ENCODE measurements at regions not wholly inside any gene's neighbourhood (a gene's known extent, or its start where the extent isn't known, plus 50 kb on each side); places are given as distances from the start of the nearest gene placed in this dataset.
"Not testable (repeated sequence)": the region's sequence is repeated elsewhere in the genome, so short reads cannot be mapped to it uniquely, and the experiment has no call there.

- DNase-seq (ENCODE audit: low spot score) (no peak), FAIRE-seq (no peak)
These were observed 294.6 kb downstream of the TRIML1 start for GRCh38 chr4:188433741-188434315.

- DNase-seq (ENCODE audit: low spot score) (no peak), FAIRE-seq (no peak)
These were observed 295.4 kb downstream of the TRIML1 start for GRCh38 chr4:188434643-188435042.

GRCh38 chr4:188435381-188435780 is 296.1 kb downstream of the TRIML1 start:
- FAIRE-seq (no peak), DNase-seq (ENCODE audit: low spot score) (no peak)

- no peak for FAIRE-seq
- no peak for DNase-seq (ENCODE audit: low spot score)
These were observed 298.3 kb downstream of the TRIML1 start for GRCh38 chr4:188437535-188437934.

GRCh38 chr4:188438391-188438824 is 299.2 kb downstream of the TRIML1 start:
- DNase-seq (ENCODE audit: low spot score); FAIRE-seq: not testable (repeated sequence)

GRCh38 chr4:188439641-188440311 is 300.5 kb downstream of the TRIML1 start:
- no peak for FAIRE-seq

GRCh38 chr4:188444500-188444899 is 305.3 kb downstream of the TRIML1 start:
- no peak for DNase-seq (ENCODE audit: low spot score)
- FAIRE-seq: no peak

More at GRCh38 chr4:188439641-188440311, 300.5 kb downstream of the TRIML1 start:
- no peak for DNase-seq (ENCODE audit: low spot score)

GRCh38 chr4:188448996-188449395 is 309.8 kb downstream of the TRIML1 start:
- not testable (repeated sequence) for FAIRE-seq; DNase-seq (ENCODE audit: low spot score)

GRCh38 chr4:188450571-188450970 is 311.3 kb downstream of the TRIML1 start:
- FAIRE-seq (no peak), DNase-seq (ENCODE audit: low spot score) (no peak)

- FAIRE-seq (no peak), DNase-seq (ENCODE audit: low spot score) (no peak)
These were observed 312.9 kb downstream of the TRIML1 start for GRCh38 chr4:188452097-188452496.

GRCh38 chr4:188454575-188454974 is 315.3 kb downstream of the TRIML1 start:
- no peak for FAIRE-seq
- no peak for DNase-seq (ENCODE audit: low spot score)

- FAIRE-seq (no peak), DNase-seq (ENCODE audit: low spot score) (peak; percentile 66)
These were observed 316.0 kb downstream of the TRIML1 start for GRCh38 chr4:188455062-188455752.

- FAIRE-seq (no peak), DNase-seq (ENCODE audit: low spot score) (no peak)
These were observed 320.1 kb downstream of the TRIML1 start for GRCh38 chr4:188459381-188459780.

GRCh38 chr4:188463909-188464308 is 324.7 kb downstream of the TRIML1 start:
- DNase-seq (ENCODE audit: low spot score) (no peak), FAIRE-seq (no peak)

- FAIRE-seq (no peak), DNase-seq (ENCODE audit: low spot score) (no peak)
These were observed 326.8 kb downstream of the TRIML1 start for GRCh38 chr4:188466001-188466400.

- FAIRE-seq (no peak), DNase-seq (ENCODE audit: low spot score) (no peak)
These were observed 345.0 kb downstream of the TRIML1 start for GRCh38 chr4:188484256-188484655.

GRCh38 chr4:188485906-188486305 is 346.7 kb downstream of the TRIML1 start:
- FAIRE-seq (no peak), DNase-seq (ENCODE audit: low spot score) (no peak)

GRCh38 chr4:188492886-188493285 is 353.6 kb downstream of the TRIML1 start:
- FAIRE-seq: no peak
- DNase-seq (ENCODE audit: low spot score): no peak

GRCh38 chr4:188495169-188495568 is 355.9 kb downstream of the TRIML1 start:
- no peak for FAIRE-seq
- DNase-seq (ENCODE audit: low spot score): no peak

GRCh38 chr4:188511431-188511830 is 372.2 kb downstream of the TRIML1 start:
- no peak for FAIRE-seq

GRCh38 chr4:188532751-188533150 is 393.5 kb downstream of the TRIML1 start:
- FAIRE-seq (no peak), DNase-seq (ENCODE audit: low spot score) (no peak)

More at GRCh38 chr4:188511431-188511830, 372.2 kb downstream of the TRIML1 start:
- no peak for DNase-seq (ENCODE audit: low spot score)

- no peak for DNase-seq (ENCODE audit: low spot score)
- FAIRE-seq: no peak
These were observed 395.1 kb downstream of the TRIML1 start for GRCh38 chr4:188534297-188534696.
